Fibroblast of gingiva (primary cell): ENCODE measurements at regions not wholly inside any gene's neighbourhood (a gene's known extent, or its start where the extent isn't known, plus 50 kb on each side); places are given as distances from the start of the nearest gene placed in this dataset.
"Not testable (repeated sequence)": the region's sequence is repeated elsewhere in the genome, so short reads cannot be mapped to it uniquely, and the experiment has no call there.

ENCODE experiments used
- DNase-seq: peaks from one replicate; pipeline ENCODE4 v3.0.0-alpha.2; 2011; ENCODE audit warnings: low read depth

- DNase-seq: no peak
These were observed 62.9 kb downstream of the ACKR3 start for GRCh38 chr2:236632295-236633218.

- DNase-seq: no peak
These were observed 63.6 kb downstream of the ACKR3 start for GRCh38 chr2:236633219-236633570.

GRCh38 chr2:236633775-236634560 is 64.3 kb downstream of the ACKR3 start:
- DNase-seq: no peak

GRCh38 chr2:236636261-236636660 is 66.6 kb downstream of the ACKR3 start:
- DNase-seq: no peak

- no peak for DNase-seq
These were observed 67.3 kb downstream of the ACKR3 start for GRCh38 chr2:236636714-236637470.

GRCh38 chr2:236637686-236638569 is 68.3 kb downstream of the ACKR3 start:
- DNase-seq: no peak

- DNase-seq: no peak
These were observed 69.1 kb downstream of the ACKR3 start for GRCh38 chr2:236638707-236639106.

- no peak for DNase-seq
These were observed 70.0 kb downstream of the ACKR3 start for GRCh38 chr2:236639461-236640235.

- DNase-seq: no peak
These were observed 71.6 kb downstream of the ACKR3 start for GRCh38 chr2:236641051-236641726.

- peak; percentile 29 for DNase-seq
These were observed 72.5 kb downstream of the ACKR3 start for GRCh38 chr2:236642125-236642524.

GRCh38 chr2:236642584-236643291 is 73.1 kb downstream of the ACKR3 start:
- DNase-seq: peak; percentile 94

GRCh38 chr2:236643480-236643879 is 73.9 kb downstream of the ACKR3 start:
- no peak for DNase-seq

- no peak for DNase-seq
These were observed 74.4 kb downstream of the ACKR3 start for GRCh38 chr2:236644067-236644466.

GRCh38 chr2:236644502-236644911 is 74.9 kb downstream of the ACKR3 start:
- no peak for DNase-seq

- not testable (repeated sequence) for DNase-seq
These were observed 75.5 kb downstream of the ACKR3 start for GRCh38 chr2:236645141-236645540.

- DNase-seq: no peak
These were observed 76.8 kb downstream of the ACKR3 start for GRCh38 chr2:236646441-236646840.

- DNase-seq: no peak
These were observed 77.2 kb downstream of the ACKR3 start for GRCh38 chr2:236646871-236647270.

GRCh38 chr2:236647621-236648020 is 78.0 kb downstream of the ACKR3 start:
- no peak for DNase-seq

- no peak for DNase-seq
These were observed 84.2 kb downstream of the ACKR3 start for GRCh38 chr2:236653863-236654262.
